ENCODE measurements at regions not wholly inside any gene's neighbourhood (a gene's known extent, or its start where the extent isn't known, plus 50 kb on each side); places are given as distances from the start of the nearest gene placed in this dataset.
"Not testable (repeated sequence)": the region's sequence is repeated elsewhere in the genome, so short reads cannot be mapped to it uniquely, and the experiment has no call there.

GRCh38 chr5:68688547-68688946, 405.3 kb upstream of the SLC30A5 start:
- no peak for DNase-seq
- Histone ChIP-seq H2BK5ac (ENCODE audit: low read length) (no peak overlapping the region), H3K18ac (ENCODE audit: low read length) (no peak overlapping the region), H3K27me3 (ENCODE audit: insufficient read depth, low read length, poor library complexity) (no peaks in the 10 kb centered on the region), H3K9ac (ENCODE audit: low read length) (no peak overlapping the region), H3K79me1 (ENCODE audit: low read length) (no peaks in the 10 kb centered on the region), H3K4me2 (ENCODE audit: low read length) (no peak overlapping the region), H3K4ac (ENCODE audit: low read depth, low read length) (no peak overlapping the region), H3K79me2 (ENCODE audit: control insufficient read depth, insufficient read depth, low read length) (no peaks in the 10 kb centered on the region), H2AK5ac (ENCODE audit: low read length) (no peak overlapping the region), H3K23ac (ENCODE audit: low read length) (no peak overlapping the region), H3K27ac (ENCODE audit: low read depth, low read length) (no peak overlapping the region), H3K36me3 (ENCODE audit: control insufficient read depth, insufficient read depth, low read length) (no peaks in the 10 kb centered on the region), H3K4me1 (ENCODE audit: control insufficient read depth, low read depth, low read length) (no peaks in the 10 kb centered on the region), H3K56ac (ENCODE audit: low read length) (no peak overlapping the region), H4K8ac (ENCODE audit: low read depth, low read length) (no peak overlapping the region), H4K5ac (ENCODE audit: low read length) (no peak overlapping the region), H2BK15ac (replicated peaks; ENCODE audit: low read depth) (no peak overlapping the region), H2BK120ac (ENCODE audit: low read depth, low read length) (no peak overlapping the region), H3K4me3 (ENCODE audit: low read length) (no peak overlapping the region)
- WGBS (ENCODE audit: extremely low coverage, insufficient coverage, low lambda C conversion rate): no CpG with 5 or more reads among the region's 1 CpG

GRCh38 chr5:68689010-68689409, 404.8 kb upstream of the SLC30A5 start:
- Histone ChIP-seq H3K9ac (ENCODE audit: low read length) (no peak overlapping the region), H3K23ac (ENCODE audit: low read length) (no peak overlapping the region), H3K4me1 (ENCODE audit: control insufficient read depth, low read depth, low read length) (no peaks in the 10 kb centered on the region), H3K4me3 (ENCODE audit: low read length) (no peak overlapping the region), H2BK5ac (ENCODE audit: low read length) (no peak overlapping the region), H3K56ac (ENCODE audit: low read length) (no peak overlapping the region), H3K27me3 (ENCODE audit: insufficient read depth, low read length, poor library complexity) (no peaks in the 10 kb centered on the region), H2BK120ac (ENCODE audit: low read depth, low read length) (no peak overlapping the region), H2BK15ac (replicated peaks; ENCODE audit: low read depth) (no peak overlapping the region), H3K18ac (ENCODE audit: low read length) (no peak overlapping the region), H4K5ac (ENCODE audit: low read length) (no peak overlapping the region), H3K27ac (ENCODE audit: low read depth, low read length) (no peak overlapping the region), H2AK5ac (ENCODE audit: low read length) (no peak overlapping the region), H4K8ac (ENCODE audit: low read depth, low read length) (no peak overlapping the region), H3K79me2 (ENCODE audit: control insufficient read depth, insufficient read depth, low read length) (no peaks in the 10 kb centered on the region), H3K79me1 (ENCODE audit: low read length) (no peaks in the 10 kb centered on the region), H3K36me3 (ENCODE audit: control insufficient read depth, insufficient read depth, low read length) (no peaks in the 10 kb centered on the region), H3K4me2 (ENCODE audit: low read length) (no peak overlapping the region), H3K4ac (ENCODE audit: low read depth, low read length) (no peak overlapping the region)
- no peak for DNase-seq

DNA sequence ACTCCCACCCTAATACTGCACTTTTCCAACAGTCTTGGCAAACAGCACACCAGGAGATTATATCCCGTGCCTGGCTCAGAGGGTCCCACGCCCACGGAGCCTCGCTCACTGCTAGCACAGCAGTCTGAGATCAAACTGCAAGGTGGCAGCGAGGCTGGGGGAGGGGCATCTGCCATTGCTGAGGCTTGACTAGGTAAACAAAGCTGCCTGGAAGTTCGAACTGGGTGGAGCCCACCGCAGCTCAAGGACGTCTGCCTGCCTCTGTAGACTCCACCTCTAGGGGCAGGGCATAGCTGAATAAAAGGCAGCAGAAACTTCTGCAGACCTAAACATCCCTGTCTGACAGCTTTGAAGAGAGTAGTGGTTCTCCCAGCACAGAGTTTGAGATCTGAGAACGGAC, 401.9 kb upstream of the SLC30A5 start:
- WGBS (ENCODE audit: extremely low coverage, insufficient coverage, low lambda C conversion rate): no CpG with 5 or more reads among the region's 9 CpGs
- not testable (repeated sequence) for H3K4ac ChIP-seq (ENCODE audit: low read depth, low read length); H3K36me3 ChIP-seq (ENCODE audit: control insufficient read depth, insufficient read depth, low read length)

DNA sequence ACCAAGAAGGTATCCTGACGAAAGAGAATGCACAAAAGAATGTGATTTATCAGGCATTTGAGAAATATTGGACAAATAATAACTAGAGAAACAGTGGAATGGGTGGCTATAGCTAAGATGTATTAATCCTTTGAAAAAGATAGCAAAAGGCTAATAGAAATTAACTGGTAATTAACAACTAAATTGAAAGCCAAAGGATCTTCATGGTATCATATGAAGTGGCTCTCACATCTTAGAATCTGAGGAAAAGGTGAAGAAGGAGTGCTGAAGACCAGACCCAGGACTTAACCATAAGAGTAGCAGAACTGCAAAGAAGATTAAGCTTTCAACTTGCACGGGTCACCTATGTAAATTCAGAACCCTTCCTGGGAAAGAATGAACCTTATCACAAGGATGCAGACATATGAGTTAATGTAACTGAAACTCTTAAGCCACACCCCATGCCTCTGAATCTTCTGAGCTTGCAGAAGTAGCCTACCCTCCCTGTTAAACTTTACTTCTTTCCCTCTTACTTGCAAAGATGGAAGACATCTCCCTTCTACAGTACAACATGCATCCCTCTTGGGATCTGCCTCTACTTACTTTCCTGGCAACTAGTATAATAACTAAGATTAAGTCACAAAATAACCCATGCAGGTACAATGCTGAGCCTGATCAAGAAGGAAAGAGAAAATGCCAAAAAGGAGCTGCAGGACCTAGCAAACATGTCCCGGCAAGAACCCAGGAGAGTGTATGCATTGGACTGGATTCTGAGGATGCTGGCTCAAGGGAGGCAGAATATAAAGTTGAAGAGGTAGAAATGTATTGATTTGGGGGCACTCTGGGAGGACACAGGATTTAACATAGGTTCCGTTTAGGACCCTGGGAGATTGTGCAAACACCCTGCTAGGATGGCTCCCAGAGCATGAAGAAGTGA, 395.5 kb upstream of the SLC30A5 start:
- no peak overlapping the region for H3K9ac ChIP-seq (ENCODE audit: low read length)
- no peaks in the 10 kb centered on the region for H3K4me1 ChIP-seq (ENCODE audit: control insufficient read depth, low read depth, low read length)
- no peaks in the 10 kb centered on the region for H3K27me3 ChIP-seq (ENCODE audit: insufficient read depth, low read length, poor library complexity)
- H3K56ac ChIP-seq (ENCODE audit: low read length): no peak overlapping the region
- H2BK15ac ChIP-seq (replicated peaks; ENCODE audit: low read depth): no peak overlapping the region
- no peak overlapping the region for H3K23ac ChIP-seq (ENCODE audit: low read length)
- no peaks in the 10 kb centered on the region for H3K36me3 ChIP-seq (ENCODE audit: control insufficient read depth, insufficient read depth, low read length)
- H3K4ac ChIP-seq (ENCODE audit: low read depth, low read length): no peak overlapping the region
- H2BK5ac ChIP-seq (ENCODE audit: low read length): no peak overlapping the region
- H4K8ac ChIP-seq (ENCODE audit: low read depth, low read length): no peak overlapping the region
- H3K18ac ChIP-seq (ENCODE audit: low read length): no peak overlapping the region
- no peak overlapping the region for H4K5ac ChIP-seq (ENCODE audit: low read length)
- no peak overlapping the region for H3K4me2 ChIP-seq (ENCODE audit: low read length)
- no peak overlapping the region for H3K27ac ChIP-seq (ENCODE audit: low read depth, low read length)
- no CpG with 5 or more reads among the region's 4 CpGs for WGBS (ENCODE audit: extremely low coverage, insufficient coverage, low lambda C conversion rate)
- H3K79me1 ChIP-seq (ENCODE audit: low read length): no peaks in the 10 kb centered on the region
- H3K4me3 ChIP-seq (ENCODE audit: low read length): no peak overlapping the region
- H3K79me2 ChIP-seq (ENCODE audit: control insufficient read depth, insufficient read depth, low read length): no peaks in the 10 kb centered on the region
- no peak for DNase-seq
- no peak overlapping the region for H2AK5ac ChIP-seq (ENCODE audit: low read length)
- H2BK120ac ChIP-seq (ENCODE audit: low read depth, low read length): no peak overlapping the region

More for the DNA sequence above, 401.9 kb upstream of the SLC30A5 start:
- H3K27me3 ChIP-seq (ENCODE audit: insufficient read depth, low read length, poor library complexity); H3K79me2 ChIP-seq (ENCODE audit: control insufficient read depth, insufficient read depth, low read length); H3K4me3 ChIP-seq (ENCODE audit: low read length); H3K23ac ChIP-seq (ENCODE audit: low read length); H3K18ac ChIP-seq (ENCODE audit: low read length); H3K27ac ChIP-seq (ENCODE audit: low read depth, low read length); H4K8ac ChIP-seq (ENCODE audit: low read depth, low read length); H3K4me1 ChIP-seq (ENCODE audit: control insufficient read depth, low read depth, low read length); H4K5ac ChIP-seq (ENCODE audit: low read length); H2AK5ac ChIP-seq (ENCODE audit: low read length); H2BK120ac ChIP-seq (ENCODE audit: low read depth, low read length); H3K9ac ChIP-seq (ENCODE audit: low read length); H3K79me1 ChIP-seq (ENCODE audit: low read length); H3K56ac ChIP-seq (ENCODE audit: low read length); H2BK15ac ChIP-seq (replicated peaks; ENCODE audit: low read depth); DNase-seq; H2BK5ac ChIP-seq (ENCODE audit: low read length); H3K4me2 ChIP-seq (ENCODE audit: low read length): not testable (repeated sequence)

DNA sequence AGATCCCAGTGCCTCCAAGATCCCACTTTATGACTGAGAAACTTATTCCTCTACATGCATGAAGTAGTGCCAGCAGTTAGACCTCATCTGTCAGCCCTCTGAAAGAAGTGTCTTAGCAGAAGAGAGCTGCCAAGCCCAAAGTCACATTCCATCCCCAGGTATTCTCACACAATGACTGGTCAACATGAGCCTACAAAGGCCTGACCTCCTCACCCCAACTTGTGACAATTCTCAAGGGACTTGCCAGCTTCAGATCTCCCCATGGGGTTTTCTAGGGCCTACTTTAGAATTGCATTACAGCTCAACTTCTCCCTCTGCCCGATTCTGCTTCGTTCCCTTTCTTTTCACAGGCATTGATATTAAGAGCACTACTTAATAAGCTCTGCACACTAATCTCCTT, 393.8 kb upstream of the SLC30A5 start:
- no peak overlapping the region for H4K8ac ChIP-seq (ENCODE audit: low read depth, low read length)
- no peak overlapping the region for H3K27ac ChIP-seq (ENCODE audit: low read depth, low read length)
- H2AK5ac ChIP-seq (ENCODE audit: low read length): no peak overlapping the region
- H3K79me2 ChIP-seq (ENCODE audit: control insufficient read depth, insufficient read depth, low read length): no peaks in the 10 kb centered on the region
- H3K18ac ChIP-seq (ENCODE audit: low read length): no peak overlapping the region
- H3K27me3 ChIP-seq (ENCODE audit: insufficient read depth, low read length, poor library complexity): no peaks in the 10 kb centered on the region
- no peak overlapping the region for H3K4ac ChIP-seq (ENCODE audit: low read depth, low read length)
- H3K36me3 ChIP-seq (ENCODE audit: control insufficient read depth, insufficient read depth, low read length): no peaks in the 10 kb centered on the region
- H3K56ac ChIP-seq (ENCODE audit: low read length): no peak overlapping the region
- no peak overlapping the region for H2BK15ac ChIP-seq (replicated peaks; ENCODE audit: low read depth)
- no peak overlapping the region for H3K9ac ChIP-seq (ENCODE audit: low read length)
- no peaks in the 10 kb centered on the region for H3K79me1 ChIP-seq (ENCODE audit: low read length)
- H3K4me1 ChIP-seq (ENCODE audit: control insufficient read depth, low read depth, low read length): no peaks in the 10 kb centered on the region
- no peak overlapping the region for H3K4me2 ChIP-seq (ENCODE audit: low read length)
- WGBS (ENCODE audit: extremely low coverage, insufficient coverage, low lambda C conversion rate): no CpG with 5 or more reads among the region's 2 CpGs
- no peak overlapping the region for H2BK120ac ChIP-seq (ENCODE audit: low read depth, low read length)
- no peak for DNase-seq
- H3K4me3 ChIP-seq (ENCODE audit: low read length): no peak overlapping the region
- H3K23ac ChIP-seq (ENCODE audit: low read length): no peak overlapping the region
- H2BK5ac ChIP-seq (ENCODE audit: low read length): no peak overlapping the region
- no peak overlapping the region for H4K5ac ChIP-seq (ENCODE audit: low read length)

GRCh38 chr5:68707575-68707974, 386.2 kb upstream of the SLC30A5 start:
- Histone ChIP-seq H2BK15ac (replicated peaks; ENCODE audit: low read depth) (no peak overlapping the region), H4K8ac (ENCODE audit: low read depth, low read length) (no peak overlapping the region), H3K56ac (ENCODE audit: low read length) (no peak overlapping the region), H3K4ac (ENCODE audit: low read depth, low read length) (no peak overlapping the region), H3K79me1 (ENCODE audit: low read length) (no peaks in the 10 kb centered on the region), H2AK5ac (ENCODE audit: low read length) (no peak overlapping the region), H3K18ac (ENCODE audit: low read length) (no peak overlapping the region), H3K27ac (ENCODE audit: low read depth, low read length) (no peak overlapping the region), H3K23ac (ENCODE audit: low read length) (no peak overlapping the region), H3K79me2 (ENCODE audit: control insufficient read depth, insufficient read depth, low read length) (no peaks in the 10 kb centered on the region), H3K4me2 (ENCODE audit: low read length) (no peak overlapping the region), H3K4me1 (ENCODE audit: control insufficient read depth, low read depth, low read length) (no peaks in the 10 kb centered on the region), H4K5ac (ENCODE audit: low read length) (no peak overlapping the region), H3K9ac (ENCODE audit: low read length) (no peak overlapping the region), H3K27me3 (ENCODE audit: insufficient read depth, low read length, poor library complexity) (no peaks in the 10 kb centered on the region), H2BK5ac (ENCODE audit: low read length) (no peak overlapping the region), H3K36me3 (ENCODE audit: control insufficient read depth, insufficient read depth, low read length) (no peaks in the 10 kb centered on the region), H2BK120ac (ENCODE audit: low read depth, low read length) (no peak overlapping the region), H3K4me3 (ENCODE audit: low read length) (no peak overlapping the region)
- DNase-seq: no peak
- WGBS (ENCODE audit: extremely low coverage, insufficient coverage, low lambda C conversion rate): no CpG with 5 or more reads among the region's 2 CpGs

Data from mesendoderm (in vitro differentiated cells).